Esophagus squamous epithelium (tissue), 4 donors: ENCODE measurements at regions not wholly inside any gene's neighbourhood (a gene's known extent, or its start where the extent isn't known, plus 50 kb on each side); places are given as distances from the start of the nearest gene placed in this dataset.

ENCODE experiments used
- CTCF ChIP-seq, 6 experiments: fragments of 450-650 bp in 4 of 6; fragments of 200-600 bp in 2 of 6; sonication (generic) in 2 of 6; IDR thresholded peaks; one replicate each; pipeline ENCODE4 v1.5.1; 2016 to 2019; ENCODE audit warnings: antibody characterized with exemption in 6 of 6, mild to moderate bottlenecking in 4 of 6, moderate library complexity in 4 of 6
- POLR2A ChIP-seq, 4 donors: fragments of 450-650 bp; IDR thresholded peaks; one replicate each; pipeline ENCODE4 v1.6.1; 2017; ENCODE audit warnings: antibody characterized with exemption in 4 of 4, mild to moderate bottlenecking in 4 of 4, moderate library complexity in 3 of 4

GRCh38 chr1:5333291-5333690 lies 658.9 kb downstream of the NPHP4 start:
- TF ChIP-seq CTCF (IDR thresholded peaks at IDR 0.05) = no peak
- no peak for TF ChIP-seq POLR2A (IDR thresholded peaks at IDR 0.05)
